ENCODE measurements at regions not wholly inside any gene's neighbourhood (a gene's known extent, or its start where the extent isn't known, plus 50 kb on each side); places are given as distances from the start of the nearest gene placed in this dataset.

DNA sequence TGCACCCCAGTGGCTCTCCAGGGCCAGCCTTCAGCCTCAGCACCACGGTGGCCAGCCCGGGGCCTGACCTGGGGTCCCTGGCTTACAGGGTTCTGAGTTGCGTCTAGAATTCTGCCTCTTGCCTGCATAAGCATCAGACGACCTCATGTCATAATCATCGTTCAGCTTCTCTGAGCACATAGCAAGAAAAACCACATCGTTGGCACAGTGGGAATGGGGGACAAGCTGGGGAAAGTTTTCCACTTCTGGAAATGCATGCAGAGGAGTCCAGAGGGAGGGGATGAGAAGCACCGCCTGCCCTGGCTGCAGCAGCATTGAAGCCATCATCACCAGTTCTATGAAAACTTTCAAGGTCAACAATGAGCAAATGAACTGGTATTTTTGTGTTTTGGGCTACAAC is 441.0 kb upstream of the FRG1 start:
- H3K4me1 ChIP-seq: no peaks in the 10 kb centered on the region
- H3K9me3 ChIP-seq: no peaks in the 10 kb centered on the region
- H3K27ac ChIP-seq: no peak overlapping the region
- H3K36me3 ChIP-seq: no peaks in the 10 kb centered on the region
- H3K4me3 ChIP-seq (replicated peaks in 1 of 3): no peak overlapping the region
- H3K27me3 ChIP-seq: no peaks in the 10 kb centered on the region
- DNase-seq: no peak
- 71 to 84% methylated on average over 7 of the region's 7 CpGs for WGBS, 2 donors
- TF ChIP-seq, protein P1, sequence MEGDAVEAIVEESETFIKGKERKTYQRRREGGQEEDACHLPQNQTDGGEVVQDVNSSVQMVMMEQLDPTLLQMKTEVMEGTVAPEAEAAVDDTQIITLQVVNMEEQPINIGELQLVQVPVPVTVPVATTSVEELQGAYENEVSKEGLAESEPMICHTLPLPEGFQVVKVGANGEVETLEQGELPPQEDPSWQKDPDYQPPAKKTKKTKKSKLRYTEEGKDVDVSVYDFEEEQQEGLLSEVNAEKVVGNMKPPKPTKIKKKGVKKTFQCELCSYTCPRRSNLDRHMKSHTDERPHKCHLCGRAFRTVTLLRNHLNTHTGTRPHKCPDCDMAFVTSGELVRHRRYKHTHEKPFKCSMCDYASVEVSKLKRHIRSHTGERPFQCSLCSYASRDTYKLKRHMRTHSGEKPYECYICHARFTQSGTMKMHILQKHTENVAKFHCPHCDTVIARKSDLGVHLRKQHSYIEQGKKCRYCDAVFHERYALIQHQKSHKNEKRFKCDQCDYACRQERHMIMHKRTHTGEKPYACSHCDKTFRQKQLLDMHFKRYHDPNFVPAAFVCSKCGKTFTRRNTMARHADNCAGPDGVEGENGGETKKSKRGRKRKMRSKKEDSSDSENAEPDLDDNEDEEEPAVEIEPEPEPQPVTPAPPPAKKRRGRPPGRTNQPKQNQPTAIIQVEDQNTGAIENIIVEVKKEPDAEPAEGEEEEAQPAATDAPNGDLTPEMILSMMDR (IDR thresholded peaks at IDR 0.05): no peak
- no peak for TF ChIP-seq POLR2A (IDR thresholded peaks at IDR 0.05)
- intact Hi-C loops (cut with DNase I): no loop called here

DNA sequence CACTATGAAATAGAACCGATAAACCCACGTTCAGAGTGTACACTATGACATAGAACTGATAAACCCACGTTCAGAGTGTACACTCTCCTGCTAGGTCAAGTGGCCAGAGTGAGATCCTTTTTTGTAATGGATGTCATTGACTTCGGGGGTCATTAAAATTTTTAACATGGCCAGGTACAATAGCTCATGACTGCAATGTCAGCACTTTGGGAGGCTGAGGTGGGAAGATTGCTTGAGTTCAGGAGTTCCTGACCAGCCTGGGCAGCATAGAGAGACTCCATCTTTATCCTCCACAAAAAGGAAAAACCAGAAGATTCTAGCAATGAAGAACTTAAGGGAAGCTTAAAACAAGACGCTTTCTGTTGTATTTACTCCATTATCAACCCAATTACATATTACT is 439.7 kb upstream of the FRG1 start:
- H3K36me3 ChIP-seq: no peaks in the 10 kb centered on the region
- TF ChIP-seq, protein P1 (IDR thresholded peaks at IDR 0.05): no peak
- TF ChIP-seq POLR2A (IDR thresholded peaks at IDR 0.05): no peak
- WGBS, 2 donors: 82 to 85% methylated on average over 5 of the region's 5 CpGs

DNA sequence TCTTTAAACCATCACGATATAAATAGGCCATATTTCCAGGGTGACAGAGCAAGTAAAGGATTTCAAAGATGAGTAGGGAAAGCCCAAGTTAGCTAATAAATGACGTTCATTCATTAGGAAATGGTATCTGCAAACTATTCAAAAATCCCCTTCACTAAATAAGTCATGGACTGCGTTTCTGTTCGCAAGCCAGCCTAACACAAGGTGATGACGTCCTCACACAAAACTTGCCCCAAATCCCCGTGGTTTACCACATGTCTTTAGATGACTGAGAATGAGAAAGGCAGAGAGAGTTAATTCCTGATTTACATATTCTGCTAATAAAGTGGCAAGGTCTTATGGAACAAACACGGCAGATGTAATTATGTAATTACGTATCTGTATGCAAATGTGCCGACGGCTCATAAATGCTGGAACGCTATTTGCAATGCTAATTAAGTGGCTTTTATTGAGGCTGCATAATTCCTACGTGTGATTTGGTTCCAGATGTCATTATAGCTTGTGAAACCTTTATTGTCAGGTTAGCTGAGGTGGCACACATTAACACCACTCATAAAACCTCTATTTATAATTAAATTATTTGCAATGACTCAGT is 437.7 kb upstream of the FRG1 start:
- TF ChIP-seq, protein P1 (IDR thresholded peaks at IDR 0.05): no peak
- no peak for TF ChIP-seq POLR2A (IDR thresholded peaks at IDR 0.05)
- intact Hi-C loops (cut with DNase I): no loop called here
- WGBS, 2 donors: 72 to 84% methylated on average over 12 of the region's 12 CpGs

More for the DNA sequence above, 439.7 kb upstream of the FRG1 start:
- DNase-seq: no peak
- Histone ChIP-seq H3K27ac (no peak overlapping the region), H3K4me3 (replicated peaks in 1 of 3) (no peak overlapping the region), H3K27me3 (no peaks in the 10 kb centered on the region), H3K4me1 (no peaks in the 10 kb centered on the region), H3K9me3 (no peaks in the 10 kb centered on the region)
- intact Hi-C loops (cut with DNase I): no loop called here

DNA sequence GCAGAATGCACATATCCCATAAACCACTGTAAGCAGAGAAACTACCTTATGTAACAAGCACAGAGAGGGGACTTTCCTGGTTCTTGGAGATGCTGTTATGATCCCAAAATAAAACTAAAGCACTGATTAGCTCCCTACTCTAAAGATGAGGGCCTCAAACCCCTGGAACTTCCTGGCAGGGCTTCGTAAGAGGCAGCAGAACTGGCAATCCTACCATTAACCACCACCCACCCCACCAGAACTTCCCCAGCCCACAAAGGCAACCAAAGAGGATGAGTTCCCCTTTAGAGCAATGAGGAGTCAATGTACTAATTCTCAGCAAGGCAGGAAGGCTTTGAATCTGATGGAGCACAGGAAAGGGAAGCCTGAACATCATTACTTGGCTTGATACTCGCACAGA is 436.5 kb upstream of the FRG1 start:
- H3K4me1 ChIP-seq: no peaks in the 10 kb centered on the region
- no peak overlapping the region for H3K4me3 ChIP-seq (replicated peaks in 1 of 3)
- intact Hi-C loops (cut with DNase I): no loop called here

More for the DNA sequence above, 437.7 kb upstream of the FRG1 start:
- Histone ChIP-seq H3K4me3 (replicated peaks in 1 of 3) (no peak overlapping the region), H3K27ac (no peak overlapping the region), H3K27me3 (no peaks in the 10 kb centered on the region), H3K4me1 (no peaks in the 10 kb centered on the region), H3K9me3 (no peaks in the 10 kb centered on the region), H3K36me3 (no peaks in the 10 kb centered on the region)
- DNase-seq: no peak

DNA sequence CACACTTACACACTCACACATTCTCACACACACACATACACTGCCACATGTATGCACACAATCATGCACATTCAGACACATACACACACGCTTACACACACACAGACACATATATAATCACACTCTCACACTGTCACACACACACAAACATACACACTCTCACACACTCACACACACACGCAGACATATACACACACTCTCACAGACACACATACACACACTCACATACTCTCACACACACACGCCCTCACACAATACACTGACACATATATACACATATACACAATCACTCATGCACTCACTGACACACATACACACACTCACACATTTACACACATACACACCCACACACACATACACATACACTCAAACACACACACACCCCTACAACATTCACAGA is 435.3 kb upstream of the FRG1 start:
- WGBS, 2 donors: 94% methylated on average over 3 of the region's 3 CpGs
- intact Hi-C loops (cut with DNase I): no loop called here
- TF ChIP-seq, protein P1 (IDR thresholded peaks at IDR 0.05): no peak
- TF ChIP-seq POLR2A (IDR thresholded peaks at IDR 0.05): no peak

More for the DNA sequence above, 436.5 kb upstream of the FRG1 start:
- DNase-seq: no peak
- Histone ChIP-seq H3K27me3 (no peaks in the 10 kb centered on the region), H3K9me3 (no peaks in the 10 kb centered on the region), H3K27ac (no peak overlapping the region), H3K36me3 (no peaks in the 10 kb centered on the region)
- no peak for TF ChIP-seq POLR2A (IDR thresholded peaks at IDR 0.05)
- TF ChIP-seq, protein P1 (IDR thresholded peaks at IDR 0.05): no peak
- WGBS, 2 donors: 64 to 78% methylated on average over 2 of the region's 2 CpGs

More for the DNA sequence above, 435.3 kb upstream of the FRG1 start:
- no peaks in the 10 kb centered on the region for H3K4me1 ChIP-seq
- no peaks in the 10 kb centered on the region for H3K36me3 ChIP-seq
- no peak overlapping the region for H3K4me3 ChIP-seq (replicated peaks in 1 of 3)
- no peaks in the 10 kb centered on the region for H3K9me3 ChIP-seq
- no peaks in the 10 kb centered on the region for H3K27me3 ChIP-seq
- no peak for DNase-seq
- no peak overlapping the region for H3K27ac ChIP-seq

Measured in thyroid gland (tissue), 4 donors.